Activated naive CD4-positive, alpha-beta T cell treated with anti-CD3 and anti-CD28 coated beads, Interleukin-2, amount 50 U/mL, for 72 hours (primary cell): ENCODE measurements at regions not wholly inside any gene's neighbourhood (a gene's known extent, or its start where the extent isn't known, plus 50 kb on each side); places are given as distances from the start of the nearest gene placed in this dataset.
"Not testable (repeated sequence)": the region's sequence is repeated elsewhere in the genome, so short reads cannot be mapped to it uniquely, and the experiment has no call there.

Experiments used
- ATAC-seq, 2 donors: fragments of 150-1000 bp; cut with Tn5 transposase; 2 replicates each; pipeline ENCODE4 v1.10.0; 2021; ENCODE audit warnings: mild to moderate bottlenecking in 2 of 2, moderate library complexity in 2 of 2
- DNase-seq, 2 donors: peaks; one replicate each; pipeline ENCODE4 v3.0.0; 2021 to 2022; ENCODE audit warnings: low spot score in 2 of 2
- H3K27ac Mint-ChIP-seq, 2 donors: one replicate each; pipeline ENCODE4 v1.8.0; 2022; ENCODE audit warnings: mild to moderate bottlenecking in 2 of 2, mixed read lengths in 2 of 2
- H3K36me3 Mint-ChIP-seq, 2 donors: one replicate each; pipeline ENCODE4 v1.8.0; 2022; ENCODE audit warnings: mixed read lengths in 2 of 2
- H3K9me3 Mint-ChIP-seq, 2 donors: one replicate each; pipeline ENCODE4 v1.8.0; 2022; ENCODE audit warnings: mixed read lengths in 2 of 2

DNA sequence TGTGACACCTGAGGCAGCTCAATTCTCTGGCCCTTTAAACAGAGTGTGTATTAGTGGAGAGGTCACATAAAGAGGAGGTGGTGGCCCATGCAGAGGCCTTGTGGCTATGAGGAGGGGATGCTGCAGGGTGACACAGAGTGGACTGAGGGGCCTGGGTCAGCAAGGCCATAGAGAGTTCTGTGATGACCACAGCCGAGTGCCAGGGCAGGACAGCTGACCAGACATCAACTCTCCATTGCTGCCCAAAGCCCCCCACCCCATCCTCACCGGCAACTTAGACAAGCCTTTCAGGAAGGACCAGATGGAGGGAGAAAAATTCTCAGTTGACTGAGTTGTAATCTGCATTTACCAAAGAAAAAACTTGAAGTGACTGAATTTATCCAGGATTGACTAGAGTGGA lies 378.1 kb downstream of the RPS24 start:
- H3K27ac Mint-ChIP-seq: no peak overlapping the region
- H3K9me3 Mint-ChIP-seq: no peaks in the 10 kb centered on the region
- H3K36me3 Mint-ChIP-seq: no peaks in the 10 kb centered on the region
- ATAC-seq (no peak), DNase-seq (peak in 1 of 2 donors; percentile 4)

DNA sequence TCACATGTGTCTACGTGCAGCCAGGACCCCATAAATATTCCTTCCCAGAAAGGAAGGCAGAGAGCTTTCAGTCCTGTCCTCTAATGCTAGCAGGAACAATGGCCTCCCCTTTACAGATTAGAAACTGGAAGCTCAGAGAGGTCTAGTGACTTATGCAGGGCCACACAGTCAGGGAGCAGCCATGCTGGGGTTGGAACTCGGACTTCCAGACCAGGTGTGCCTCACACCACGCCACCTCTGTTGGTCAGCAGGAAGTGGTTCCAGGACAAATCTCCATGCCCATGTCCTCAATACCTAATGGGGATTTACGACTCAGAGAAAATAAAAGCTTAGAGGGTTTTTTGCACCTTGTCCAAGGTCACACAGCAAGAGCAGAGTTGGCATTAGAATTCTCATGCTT lies 378.9 kb downstream of the RPS24 start:
- DNase-seq (peak in 1 of 2 donors; percentile 18), ATAC-seq (no peak)
- H3K27ac Mint-ChIP-seq: peak overlapping the region in 1 of 2 donors; percentile 12
- H3K9me3 Mint-ChIP-seq: no peaks in the 10 kb centered on the region
- H3K36me3 Mint-ChIP-seq: no peaks in the 10 kb centered on the region

DNA sequence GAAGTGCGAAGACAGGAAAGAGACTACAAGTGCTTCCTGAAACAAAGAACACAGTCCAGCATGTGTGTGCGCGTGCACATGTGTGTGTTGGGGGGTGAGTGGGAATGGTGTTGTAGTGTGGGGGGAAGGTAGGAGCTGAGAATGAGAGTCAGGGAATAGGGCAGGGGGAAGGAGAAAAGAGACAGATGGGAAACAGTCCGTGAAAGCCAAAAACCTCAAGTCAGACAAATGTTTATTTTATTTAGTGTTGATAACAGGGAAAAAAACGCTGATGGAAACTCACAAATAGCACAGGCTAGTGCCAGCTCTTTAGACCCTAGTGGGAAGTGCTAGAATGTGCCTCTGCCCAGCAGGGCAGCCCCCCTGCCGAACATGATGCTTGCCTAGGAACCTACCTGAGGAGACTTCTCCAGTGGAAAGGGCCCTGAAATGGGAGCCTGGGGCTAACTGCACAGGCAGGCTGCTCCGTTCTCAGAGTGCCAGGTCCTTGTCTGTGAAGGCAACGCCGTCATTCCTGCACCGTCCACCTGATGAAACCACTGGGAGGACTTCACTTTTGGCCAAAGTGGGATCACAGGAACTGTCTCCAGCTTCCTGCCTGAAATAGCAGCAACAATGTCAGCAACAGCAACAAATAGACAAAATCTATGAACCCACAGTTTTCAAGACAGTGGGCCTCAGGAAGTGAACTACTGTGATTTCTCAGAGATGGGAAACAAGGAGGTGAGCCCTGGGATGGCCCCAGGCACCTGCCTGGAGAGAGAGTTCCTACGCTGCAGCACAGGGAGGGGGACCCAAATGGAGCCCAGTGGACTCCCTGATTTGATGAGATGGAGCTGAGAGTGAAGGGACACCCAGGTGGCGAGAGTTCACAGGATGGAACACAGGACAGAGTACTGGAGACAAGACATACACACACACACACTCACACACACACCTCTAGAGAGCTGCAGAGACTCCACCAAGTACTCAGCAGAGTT lies 379.7 kb downstream of the RPS24 start:
- Mint-ChIP-seq H3K9me3 (no peaks in the 10 kb centered on the region), H3K27ac (no peak overlapping the region), H3K36me3 (no peaks in the 10 kb centered on the region)
- ATAC-seq (no peak), DNase-seq (peak in 1 of 2 donors; percentile 25)

DNA sequence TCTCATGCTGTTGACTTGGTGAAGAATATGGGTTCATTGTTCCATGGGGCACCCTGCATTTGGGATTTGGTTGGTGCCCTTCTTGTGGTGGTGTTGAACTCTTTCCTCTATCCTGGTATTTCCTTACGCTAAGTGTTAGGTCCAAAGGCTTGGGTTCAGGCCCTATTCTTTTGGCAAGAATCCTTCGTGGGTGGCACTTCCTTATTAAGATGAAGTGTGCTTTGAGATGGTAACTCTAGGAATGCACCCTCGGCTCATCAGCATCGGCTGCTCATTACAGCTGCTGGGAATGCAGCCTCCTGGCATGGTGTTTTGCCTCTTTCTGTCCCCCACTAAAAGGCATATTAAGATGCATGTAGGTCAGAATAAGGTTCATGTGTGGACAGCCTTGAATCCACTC lies 380.7 kb downstream of the RPS24 start:
- DNase-seq: no peak
- Mint-ChIP-seq H3K27ac (no peak overlapping the region), H3K9me3 (no peaks in the 10 kb centered on the region), H3K36me3 (no peaks in the 10 kb centered on the region)
- no peak for ATAC-seq

DNA sequence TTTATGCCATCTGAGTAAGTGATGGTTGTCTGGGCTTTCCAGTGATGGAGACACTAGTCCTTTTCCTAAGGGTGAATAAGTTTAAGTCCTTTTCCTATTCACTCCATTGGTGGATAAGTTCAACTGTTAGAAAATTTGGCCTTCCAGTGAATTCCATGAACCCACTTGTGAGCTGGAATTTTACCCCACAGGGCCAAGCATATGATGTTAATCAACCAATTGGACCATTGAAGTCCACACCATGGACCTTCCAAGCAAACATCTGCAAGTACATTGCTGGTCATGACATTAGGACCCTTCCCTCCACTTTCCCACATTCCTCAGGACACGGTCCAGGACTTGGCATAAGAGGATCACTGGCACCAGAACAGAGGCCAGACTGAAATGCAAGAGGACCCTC lies 381.4 kb downstream of the RPS24 start:
- DNase-seq: no peak
- Mint-ChIP-seq H3K9me3 (no peaks in the 10 kb centered on the region), H3K27ac (no peak overlapping the region), H3K36me3 (no peaks in the 10 kb centered on the region)
- no peak for ATAC-seq

DNA sequence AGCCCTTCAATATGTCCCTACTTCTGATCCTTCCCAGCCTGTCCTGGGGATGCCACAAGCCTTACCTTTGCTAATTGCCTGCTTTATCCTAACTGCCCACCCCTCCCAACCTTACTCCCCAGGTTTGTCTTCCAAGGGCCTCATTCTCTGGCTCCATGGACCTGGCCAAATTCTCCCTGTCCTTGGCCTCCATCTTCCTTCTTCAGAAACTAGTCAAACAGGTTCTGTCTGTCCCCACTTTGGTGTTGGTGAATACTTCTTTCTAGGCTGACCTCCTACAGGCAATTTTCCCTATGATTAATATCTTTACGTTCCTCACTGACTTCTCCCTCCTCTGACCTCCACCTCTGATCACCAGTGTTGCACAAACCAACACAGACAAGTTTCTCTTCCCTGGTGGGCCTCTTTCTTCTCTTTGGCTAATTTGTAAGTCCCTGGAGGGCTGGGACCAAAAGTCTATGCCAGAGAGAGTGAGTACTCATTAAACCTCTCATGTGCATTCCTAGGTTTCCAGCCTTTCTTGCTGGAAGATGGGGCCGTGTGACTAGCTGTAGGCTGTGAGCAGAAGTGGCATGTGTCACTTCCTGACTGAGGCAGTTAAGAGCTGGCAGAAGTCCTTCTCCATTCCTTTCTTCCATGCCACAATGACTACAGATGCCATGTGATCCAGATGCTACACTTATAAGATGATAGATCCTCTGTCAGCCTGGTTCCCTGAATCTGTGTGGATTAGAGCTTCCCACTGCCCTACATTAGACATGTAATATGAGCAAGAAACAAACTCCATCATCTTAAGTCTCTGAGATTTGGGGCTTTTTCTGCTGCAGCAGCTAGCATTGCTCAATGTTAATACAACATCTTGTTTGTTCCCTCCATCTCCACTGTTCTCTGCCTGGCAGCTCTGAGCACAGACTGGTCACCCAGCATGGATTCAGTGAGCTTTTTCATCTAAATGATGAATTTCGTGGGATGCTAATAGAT lies 382.7 kb downstream of the RPS24 start:
- ATAC-seq: no peak
- Mint-ChIP-seq H3K27ac (peak overlapping the region in 1 of 2 donors; percentile 36), H3K9me3 (no peaks in the 10 kb centered on the region), H3K36me3 (no peaks in the 10 kb centered on the region)
- peak in 1 of 2 donors; percentile 20 for DNase-seq

DNA sequence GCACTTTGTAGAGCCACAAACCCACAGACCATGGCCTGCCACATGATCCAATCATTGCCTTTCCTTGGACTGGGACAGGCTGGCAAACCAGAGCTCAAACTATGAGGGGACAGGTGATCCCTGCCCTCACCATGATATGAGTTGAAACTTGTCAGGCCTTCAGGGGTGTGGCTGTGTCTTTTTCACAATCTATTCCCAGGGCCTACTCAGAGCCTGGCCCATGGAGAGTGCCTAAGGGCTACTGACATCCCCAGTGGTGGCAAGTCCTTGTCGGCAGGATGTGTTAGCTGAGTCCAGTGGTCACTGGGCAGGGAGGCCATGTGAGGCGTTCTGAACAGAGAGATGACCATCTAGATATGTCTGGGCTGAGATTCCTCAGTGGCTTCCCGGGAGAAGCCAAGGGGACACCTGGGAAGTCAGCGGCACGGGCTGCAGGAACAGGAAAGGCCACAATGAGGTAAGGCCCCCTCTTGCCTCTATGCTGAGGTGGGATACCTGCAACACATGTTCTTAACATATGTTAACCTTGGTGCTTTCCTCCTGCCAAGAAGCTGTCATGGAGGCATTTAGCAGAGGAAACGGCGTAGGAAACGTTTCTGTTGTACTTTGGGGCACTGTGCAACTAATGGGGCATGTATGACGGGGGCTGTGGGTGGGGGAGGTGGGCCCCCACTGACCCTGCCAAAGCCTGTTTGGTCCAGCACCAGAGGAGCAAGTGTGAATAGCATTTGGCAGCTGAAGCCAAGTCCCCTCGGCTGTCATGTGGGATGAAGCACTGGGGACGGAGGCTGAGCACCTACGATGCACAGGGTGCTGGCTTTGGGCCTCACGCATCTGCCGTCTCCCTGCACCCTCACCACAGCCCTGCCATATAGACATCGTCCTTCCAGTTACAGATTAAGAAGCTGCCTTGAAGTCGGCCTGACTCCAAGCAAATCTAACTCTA lies 384.0 kb downstream of the RPS24 start:
- no peak for ATAC-seq
- Mint-ChIP-seq H3K27ac (no peak overlapping the region), H3K9me3 (no peaks in the 10 kb centered on the region), H3K36me3 (no peaks in the 10 kb centered on the region)
- DNase-seq: peak in 1 of 2 donors; percentile 33

DNA sequence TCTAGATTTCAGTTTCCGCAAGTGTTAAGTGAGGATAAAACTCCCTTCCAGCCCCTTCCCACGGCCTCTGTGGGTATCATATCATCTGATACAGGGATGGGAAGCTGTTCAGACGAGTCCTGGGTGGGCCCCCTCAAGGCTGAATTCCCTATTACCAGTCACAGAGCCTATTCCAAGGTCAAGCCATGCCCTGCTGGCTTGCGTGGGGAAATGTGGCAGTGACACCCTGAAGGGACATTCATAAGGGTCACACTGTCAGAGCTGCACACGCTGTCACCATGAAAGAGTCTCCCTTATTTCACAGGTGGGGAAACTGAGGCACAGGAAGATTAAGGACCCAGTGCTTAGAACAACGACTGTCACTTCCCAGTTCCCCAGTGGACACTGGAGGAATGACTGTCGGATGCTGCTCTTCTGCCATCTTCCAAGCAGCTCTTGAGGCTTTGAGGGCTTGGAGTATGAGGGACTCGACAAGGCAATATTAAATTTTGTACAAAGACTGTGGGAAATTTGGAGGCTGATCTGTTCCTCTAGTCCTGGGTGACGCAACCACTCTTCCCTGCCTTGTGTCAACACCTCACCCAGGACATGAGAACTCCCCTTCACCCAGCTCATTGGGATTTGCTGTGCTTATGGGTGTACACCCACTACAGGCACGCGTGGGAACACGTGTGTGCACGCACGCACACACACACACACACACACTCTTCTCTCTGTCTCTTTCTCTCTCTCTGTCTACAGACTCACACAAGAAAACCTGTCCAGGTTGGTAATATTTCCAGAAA lies 386.0 kb downstream of the RPS24 start:
- peak in 1 of 2 donors; percentile 14 for DNase-seq
- no peak overlapping the region for H3K27ac Mint-ChIP-seq
- ATAC-seq: no peak
- no peaks in the 10 kb centered on the region for H3K36me3 Mint-ChIP-seq
- H3K9me3 Mint-ChIP-seq: no peaks in the 10 kb centered on the region

DNA sequence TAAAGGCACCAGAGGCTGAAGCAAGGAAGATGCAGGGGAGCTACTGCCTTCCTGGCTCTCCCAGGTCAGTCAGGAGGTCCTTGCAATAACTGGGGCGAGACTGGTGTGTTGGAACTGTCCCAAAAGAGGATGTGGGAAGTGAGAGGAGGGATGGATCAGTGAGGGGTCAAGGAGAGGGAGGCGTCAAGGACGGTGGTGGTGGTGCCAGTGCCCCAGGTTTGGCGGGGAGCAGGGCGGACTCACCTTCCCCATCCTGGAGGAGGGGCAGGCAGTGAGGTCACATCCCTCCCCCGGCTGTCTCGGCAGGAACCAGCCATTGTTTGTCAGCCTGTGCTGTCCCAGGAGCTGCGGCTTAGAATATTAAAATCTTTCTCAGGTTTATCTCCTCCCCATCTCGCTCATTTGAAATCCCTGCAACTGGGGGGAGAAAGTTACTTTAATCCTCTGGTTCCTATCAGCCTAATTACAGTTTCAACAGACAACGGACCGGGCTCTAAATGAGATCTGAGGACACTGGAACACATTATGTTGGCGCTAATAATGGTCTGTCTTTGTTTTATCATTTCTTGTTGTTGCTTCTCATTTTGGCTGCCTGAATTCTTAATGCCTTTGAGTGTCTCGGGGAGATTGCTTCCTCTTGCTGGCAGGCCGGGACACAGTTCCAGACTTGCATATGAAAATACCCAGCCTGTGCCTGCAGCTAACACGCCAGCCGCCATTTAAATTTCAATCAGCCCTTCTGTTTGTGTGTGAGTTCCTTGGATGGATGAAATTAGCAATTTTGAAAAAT lies 387.5 kb downstream of the RPS24 start:
- Mint-ChIP-seq H3K9me3 (peaks cover 4 to 6% of the 10 kb centered on the region in 2 donors), H3K36me3 (peaks cover 0 to 5% of the 10 kb centered on the region in 2 donors), H3K27ac (no peak overlapping the region)
- no peak for ATAC-seq
- DNase-seq: peak in 1 of 2 donors; percentile 37

DNA sequence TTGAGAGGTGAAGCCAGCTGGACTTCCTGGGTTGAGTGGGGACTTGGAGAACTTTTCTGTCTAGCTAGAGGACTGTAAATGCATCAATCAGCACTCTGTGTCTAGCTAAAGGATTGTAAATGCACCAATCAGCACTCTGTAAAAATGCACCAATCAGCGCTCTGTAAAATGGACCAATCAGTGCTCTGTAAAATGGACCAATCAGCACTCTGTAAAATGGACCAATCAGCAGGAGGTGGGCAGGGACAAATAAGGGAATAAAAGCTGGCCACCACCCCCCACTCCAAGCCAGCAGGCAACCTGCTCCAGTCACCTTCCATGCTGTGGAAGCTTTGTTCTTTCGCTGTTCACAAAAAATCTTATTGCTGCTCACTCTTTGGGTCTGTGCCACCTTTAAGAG lies 390.4 kb downstream of the RPS24 start:
- H3K9me3 Mint-ChIP-seq: peaks cover 5 to 10% of the 10 kb centered on the region in 2 donors
- peak in 1 of 2 donors; percentile 4 for DNase-seq
- ATAC-seq, H3K36me3 Mint-ChIP-seq, H3K27ac Mint-ChIP-seq: not testable (repeated sequence)

DNA sequence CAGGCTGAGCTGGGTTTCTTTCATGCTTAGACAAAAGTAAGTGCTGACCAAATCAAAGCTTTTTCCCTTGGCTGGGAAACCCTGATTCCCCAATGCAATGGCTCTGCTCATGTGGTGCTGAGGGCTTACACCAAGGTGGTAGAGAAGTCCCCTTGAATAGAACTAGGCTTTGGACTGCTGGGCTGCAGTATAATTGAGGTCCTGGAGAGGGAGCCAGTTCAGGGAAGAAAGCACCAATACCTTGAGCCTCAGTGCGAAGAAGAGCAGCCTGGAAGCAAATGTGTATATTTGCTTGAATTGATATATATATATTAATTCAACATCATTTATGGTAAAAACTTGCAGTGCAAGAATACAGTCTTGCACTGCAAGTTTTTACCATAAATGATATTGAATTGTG lies 391.1 kb downstream of the RPS24 start:
- H3K27ac Mint-ChIP-seq: no peak overlapping the region
- DNase-seq (peak in 1 of 2 donors; percentile 1), ATAC-seq (no peak)
- peaks cover 0 to 16% of the 10 kb centered on the region in 2 donors for H3K36me3 Mint-ChIP-seq
- H3K9me3 Mint-ChIP-seq: peaks cover 12 to 16% of the 10 kb centered on the region in 2 donors

DNA sequence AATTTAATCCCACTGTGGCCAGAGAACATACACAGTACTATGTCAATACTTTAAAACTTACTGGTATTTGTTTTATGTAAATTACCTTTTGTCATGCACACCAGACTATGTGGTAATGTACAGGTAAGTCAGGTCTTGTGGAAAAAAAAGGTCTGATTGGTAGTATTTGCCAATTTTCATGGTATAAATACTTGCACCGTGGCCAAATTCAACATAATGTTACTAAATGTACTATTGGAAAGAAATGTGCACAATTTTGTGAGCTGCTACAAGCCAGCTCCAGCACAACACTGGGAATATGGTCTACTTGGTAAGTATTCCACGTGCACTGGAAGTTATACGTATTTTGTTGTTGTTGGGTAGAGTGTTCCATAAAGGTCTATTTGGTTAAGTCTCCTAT lies 392.5 kb downstream of the RPS24 start:
- ATAC-seq (no peak), DNase-seq (no peak)
- H3K27ac Mint-ChIP-seq: no peak overlapping the region
- H3K36me3 Mint-ChIP-seq: peaks cover 0 to 17% of the 10 kb centered on the region in 2 donors
- peaks cover 12 to 16% of the 10 kb centered on the region in 2 donors for H3K9me3 Mint-ChIP-seq

DNA sequence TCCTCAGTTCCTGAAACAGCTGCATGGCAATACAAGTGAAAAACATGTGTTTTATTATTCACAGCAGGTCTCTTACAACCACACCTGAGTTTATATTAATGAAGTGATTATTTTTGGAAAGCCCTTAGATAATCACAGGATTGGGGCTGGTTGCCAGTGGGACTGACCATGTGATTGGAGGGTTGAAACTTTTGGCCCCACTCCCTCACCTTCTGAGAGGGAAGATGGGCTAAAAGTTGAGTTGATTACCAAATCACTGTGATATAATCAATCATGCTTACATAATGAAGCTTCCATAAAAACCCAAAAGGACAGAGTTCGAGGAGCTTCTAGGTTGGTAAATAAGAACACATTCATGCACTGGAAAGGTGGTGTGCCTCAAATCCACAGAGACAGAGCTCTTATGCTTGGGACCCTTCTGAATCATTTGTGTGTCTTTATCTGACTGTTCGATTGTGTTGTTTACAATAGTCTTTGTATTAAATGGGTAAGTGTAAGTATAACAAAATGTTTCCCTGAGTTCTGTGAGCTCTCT lies 393.9 kb downstream of the RPS24 start:
- H3K27ac Mint-ChIP-seq: no peak overlapping the region
- no peak for ATAC-seq
- peaks cover 12 to 16% of the 10 kb centered on the region in 2 donors for H3K9me3 Mint-ChIP-seq
- DNase-seq: peak in 1 of 2 donors; percentile 4
- peaks cover 0 to 17% of the 10 kb centered on the region in 2 donors for H3K36me3 Mint-ChIP-seq

DNA sequence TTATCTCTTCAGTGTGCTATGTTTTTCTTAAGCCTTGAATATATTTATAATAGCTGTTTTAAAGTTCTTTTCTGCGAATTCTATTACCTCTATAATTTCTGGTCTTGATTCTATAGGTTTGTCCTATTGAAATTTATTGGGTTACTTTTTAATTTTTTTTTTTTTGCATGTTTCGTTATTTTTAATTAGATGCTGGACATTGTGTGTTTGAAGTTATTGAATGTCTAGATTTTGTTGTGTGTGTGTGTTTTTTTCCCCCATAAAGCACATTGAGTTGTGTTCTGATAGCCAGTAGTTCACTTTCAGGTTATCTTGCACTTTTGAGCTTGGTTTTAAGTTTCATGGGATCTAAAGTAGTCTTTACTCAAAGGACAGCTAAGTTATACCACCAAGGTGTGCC lies 394.9 kb downstream of the RPS24 start:
- H3K27ac Mint-ChIP-seq: no peak overlapping the region
- peaks cover 12 to 16% of the 10 kb centered on the region in 2 donors for H3K9me3 Mint-ChIP-seq
- no peak for ATAC-seq
- H3K36me3 Mint-ChIP-seq: peaks cover 0 to 17% of the 10 kb centered on the region in 2 donors
- no peak for DNase-seq
